ENCODE measurements at regions not wholly inside any gene's neighbourhood (a gene's known extent, or its start where the extent isn't known, plus 50 kb on each side); places are given as distances from the start of the nearest gene placed in this dataset.

GRCh38 chr14:30332374-30332773 is 226.6 kb upstream of the G2E3 start:
- H3K4me1 ChIP-seq (ENCODE audit: control insufficient read depth, insufficient read depth, low read length) = no peaks in the 10 kb centered on the region
- H3K4me3 ChIP-seq (ENCODE audit: low read depth, low read length) = no peak overlapping the region
- no peak overlapping the region for H3K9ac ChIP-seq (ENCODE audit: low read depth, low read length)
- no peaks in the 10 kb centered on the region for H3K27me3 ChIP-seq (ENCODE audit: control insufficient read depth, insufficient read depth, low read length)
- H3K36me3 ChIP-seq (ENCODE audit: control insufficient read depth, insufficient read depth, low read length) = no peaks in the 10 kb centered on the region
- no peaks in the 10 kb centered on the region for H3K9me3 ChIP-seq (ENCODE audit: control insufficient read depth, insufficient read depth, low read length)

- Histone ChIP-seq H3K4me3 (ENCODE audit: low read depth, low read length) (no peak overlapping the region), H3K36me3 (ENCODE audit: control insufficient read depth, insufficient read depth, low read length) (no peaks in the 10 kb centered on the region), H3K9me3 (ENCODE audit: control insufficient read depth, insufficient read depth, low read length) (no peaks in the 10 kb centered on the region), H3K4me1 (ENCODE audit: control insufficient read depth, insufficient read depth, low read length) (no peaks in the 10 kb centered on the region), H3K9ac (ENCODE audit: low read depth, low read length) (no peak overlapping the region), H3K27me3 (ENCODE audit: control insufficient read depth, insufficient read depth, low read length) (no peaks in the 10 kb centered on the region)
Observed at GRCh38 chr14:30333934-30334333, 225.0 kb upstream of the G2E3 start.

- no peaks in the 10 kb centered on the region for H3K9me3 ChIP-seq (ENCODE audit: control insufficient read depth, insufficient read depth, low read length)
- no peak overlapping the region for H3K9ac ChIP-seq (ENCODE audit: low read depth, low read length)
- no peaks in the 10 kb centered on the region for H3K27me3 ChIP-seq (ENCODE audit: control insufficient read depth, insufficient read depth, low read length)
- no peaks in the 10 kb centered on the region for H3K36me3 ChIP-seq (ENCODE audit: control insufficient read depth, insufficient read depth, low read length)
- no peak overlapping the region for H3K4me3 ChIP-seq (ENCODE audit: low read depth, low read length)
- H3K4me1 ChIP-seq (ENCODE audit: control insufficient read depth, insufficient read depth, low read length) = no peaks in the 10 kb centered on the region
Observed at GRCh38 chr14:30337456-30337855, 221.5 kb upstream of the G2E3 start.

GRCh38 chr14:30339311-30339901 is 219.6 kb upstream of the G2E3 start:
- no peak overlapping the region for H3K9ac ChIP-seq (ENCODE audit: low read depth, low read length)
- H3K27me3 ChIP-seq (ENCODE audit: control insufficient read depth, insufficient read depth, low read length) = no peaks in the 10 kb centered on the region
- no peak overlapping the region for H3K4me3 ChIP-seq (ENCODE audit: low read depth, low read length)
- H3K36me3 ChIP-seq (ENCODE audit: control insufficient read depth, insufficient read depth, low read length) = no peaks in the 10 kb centered on the region
- H3K9me3 ChIP-seq (ENCODE audit: control insufficient read depth, insufficient read depth, low read length) = no peaks in the 10 kb centered on the region
- no peaks in the 10 kb centered on the region for H3K4me1 ChIP-seq (ENCODE audit: control insufficient read depth, insufficient read depth, low read length)

- Histone ChIP-seq H3K9me3 (ENCODE audit: control insufficient read depth, insufficient read depth, low read length) (no peaks in the 10 kb centered on the region), H3K9ac (ENCODE audit: low read depth, low read length) (no peak overlapping the region), H3K27me3 (ENCODE audit: control insufficient read depth, insufficient read depth, low read length) (no peaks in the 10 kb centered on the region), H3K4me3 (ENCODE audit: low read depth, low read length) (no peak overlapping the region), H3K36me3 (ENCODE audit: control insufficient read depth, insufficient read depth, low read length) (no peaks in the 10 kb centered on the region), H3K4me1 (ENCODE audit: control insufficient read depth, insufficient read depth, low read length) (no peaks in the 10 kb centered on the region)
Observed at GRCh38 chr14:30340495-30340894, 218.5 kb upstream of the G2E3 start.

GRCh38 chr14:30345511-30345910 is 213.4 kb upstream of the G2E3 start:
- Histone ChIP-seq H3K4me1 (ENCODE audit: control insufficient read depth, insufficient read depth, low read length) (peaks cover 4% of the 10 kb centered on the region), H3K9me3 (ENCODE audit: control insufficient read depth, insufficient read depth, low read length) (no peaks in the 10 kb centered on the region), H3K27me3 (ENCODE audit: control insufficient read depth, insufficient read depth, low read length) (no peaks in the 10 kb centered on the region), H3K4me3 (ENCODE audit: low read depth, low read length) (no peak overlapping the region), H3K36me3 (ENCODE audit: control insufficient read depth, insufficient read depth, low read length) (no peaks in the 10 kb centered on the region), H3K9ac (ENCODE audit: low read depth, low read length) (no peak overlapping the region)

GRCh38 chr14:30348445-30348844 is 210.5 kb upstream of the G2E3 start:
- Histone ChIP-seq H3K27me3 (ENCODE audit: control insufficient read depth, insufficient read depth, low read length) (no peaks in the 10 kb centered on the region), H3K4me1 (ENCODE audit: control insufficient read depth, insufficient read depth, low read length) (peaks cover 4% of the 10 kb centered on the region), H3K36me3 (ENCODE audit: control insufficient read depth, insufficient read depth, low read length) (no peaks in the 10 kb centered on the region), H3K4me3 (ENCODE audit: low read depth, low read length) (no peak overlapping the region), H3K9ac (ENCODE audit: low read depth, low read length) (no peak overlapping the region), H3K9me3 (ENCODE audit: control insufficient read depth, insufficient read depth, low read length) (no peaks in the 10 kb centered on the region)

GRCh38 chr14:30349520-30349919 is 209.4 kb upstream of the G2E3 start:
- Histone ChIP-seq H3K4me1 (ENCODE audit: control insufficient read depth, insufficient read depth, low read length) (peaks cover 4% of the 10 kb centered on the region), H3K4me3 (ENCODE audit: low read depth, low read length) (no peak overlapping the region), H3K9me3 (ENCODE audit: control insufficient read depth, insufficient read depth, low read length) (no peaks in the 10 kb centered on the region), H3K9ac (ENCODE audit: low read depth, low read length) (no peak overlapping the region), H3K27me3 (ENCODE audit: control insufficient read depth, insufficient read depth, low read length) (no peaks in the 10 kb centered on the region), H3K36me3 (ENCODE audit: control insufficient read depth, insufficient read depth, low read length) (no peaks in the 10 kb centered on the region)

- no peaks in the 10 kb centered on the region for H3K27me3 ChIP-seq (ENCODE audit: control insufficient read depth, insufficient read depth, low read length)
Observed at GRCh38 chr14:30354439-30354838, 204.5 kb upstream of the G2E3 start.

GRCh38 chr14:30355431-30355913 is 203.5 kb upstream of the G2E3 start:
- Histone ChIP-seq H3K27me3 (ENCODE audit: control insufficient read depth, insufficient read depth, low read length) (no peaks in the 10 kb centered on the region), H3K9me3 (ENCODE audit: control insufficient read depth, insufficient read depth, low read length) (no peaks in the 10 kb centered on the region), H3K4me1 (ENCODE audit: control insufficient read depth, insufficient read depth, low read length) (peaks cover 4% of the 10 kb centered on the region), H3K4me3 (ENCODE audit: low read depth, low read length) (no peak overlapping the region), H3K9ac (ENCODE audit: low read depth, low read length) (no peak overlapping the region), H3K36me3 (ENCODE audit: control insufficient read depth, insufficient read depth, low read length) (no peaks in the 10 kb centered on the region)

More at GRCh38 chr14:30354439-30354838, 204.5 kb upstream of the G2E3 start:
- Histone ChIP-seq H3K4me3 (ENCODE audit: low read depth, low read length) (no peak overlapping the region), H3K4me1 (ENCODE audit: control insufficient read depth, insufficient read depth, low read length) (peaks cover 8% of the 10 kb centered on the region), H3K9ac (ENCODE audit: low read depth, low read length) (no peak overlapping the region), H3K9me3 (ENCODE audit: control insufficient read depth, insufficient read depth, low read length) (no peaks in the 10 kb centered on the region), H3K36me3 (ENCODE audit: control insufficient read depth, insufficient read depth, low read length) (no peaks in the 10 kb centered on the region)

- no peaks in the 10 kb centered on the region for H3K27me3 ChIP-seq (ENCODE audit: control insufficient read depth, insufficient read depth, low read length)
- H3K36me3 ChIP-seq (ENCODE audit: control insufficient read depth, insufficient read depth, low read length) = no peaks in the 10 kb centered on the region
- H3K4me3 ChIP-seq (ENCODE audit: low read depth, low read length) = no peak overlapping the region
- no peak overlapping the region for H3K9ac ChIP-seq (ENCODE audit: low read depth, low read length)
- H3K4me1 ChIP-seq (ENCODE audit: control insufficient read depth, insufficient read depth, low read length) = peaks cover 4% of the 10 kb centered on the region
- H3K9me3 ChIP-seq (ENCODE audit: control insufficient read depth, insufficient read depth, low read length) = no peaks in the 10 kb centered on the region
Observed at GRCh38 chr14:30356438-30357202, 202.3 kb upstream of the G2E3 start.

- no peaks in the 10 kb centered on the region for H3K27me3 ChIP-seq (ENCODE audit: control insufficient read depth, insufficient read depth, low read length)
- no peak overlapping the region for H3K9ac ChIP-seq (ENCODE audit: low read depth, low read length)
- no peak overlapping the region for H3K4me3 ChIP-seq (ENCODE audit: low read depth, low read length)
- no peaks in the 10 kb centered on the region for H3K9me3 ChIP-seq (ENCODE audit: control insufficient read depth, insufficient read depth, low read length)
- H3K36me3 ChIP-seq (ENCODE audit: control insufficient read depth, insufficient read depth, low read length) = no peaks in the 10 kb centered on the region
- H3K4me1 ChIP-seq (ENCODE audit: control insufficient read depth, insufficient read depth, low read length) = peaks cover 4% of the 10 kb centered on the region
Observed at GRCh38 chr14:30357791-30358190, 201.2 kb upstream of the G2E3 start.

All from iPS-15b (cell line).